Mesenchymal stem cell (in vitro differentiated cells and primary cell): ENCODE measurements at regions not wholly inside any gene's neighbourhood (a gene's known extent, or its start where the extent isn't known, plus 50 kb on each side); places are given as distances from the start of the nearest gene placed in this dataset.

ENCODE experiments used
- DNase-seq: peaks from one replicate; pipeline ENCODE4 v3.0.0-alpha.2; 2013
- H2AFZ ChIP-seq: one replicate; pipeline ENCODE4 v1.6.1; 2013; ENCODE audit warnings: low read depth, mild to moderate bottlenecking, control low read depth, inconsistent platforms, low read length, moderate library complexity
- H2AK5ac ChIP-seq: 2 replicates; pipeline ENCODE4 v1.6.1; 2013; ENCODE audit warnings: low read length, moderate library complexity, mild to moderate bottlenecking, inconsistent platforms; ENCODE audit not compliant: severe bottlenecking
- H2BK120ac ChIP-seq: one replicate; pipeline ENCODE4 v1.6.1; 2013; ENCODE audit warnings: low read depth, mild to moderate bottlenecking, inconsistent platforms, low read length, moderate library complexity
- H2BK12ac ChIP-seq, 2 experiments: one replicate each; pipeline ENCODE4 v1.6.1; 2013; ENCODE audit warnings: inconsistent platforms in 2 of 2, low read length in 2 of 2, mild to moderate bottlenecking in 2 of 2, moderate library complexity in 2 of 2, control low read depth in 1 of 2
- H2BK15ac ChIP-seq: one replicate; pipeline ENCODE4 v1.6.1; 2013; ENCODE audit warnings: mild to moderate bottlenecking, low read depth, inconsistent platforms; ENCODE audit not compliant: poor library complexity, severe bottlenecking
- H2BK5ac ChIP-seq: 2 replicates; pipeline ENCODE4 v1.6.1; 2013; ENCODE audit warnings: low read depth, mild to moderate bottlenecking, low read length, control low read depth, inconsistent platforms; ENCODE audit not compliant: poor library complexity, severe bottlenecking
- H3K14ac ChIP-seq, 2 experiments: one replicate each; pipeline ENCODE4 v1.6.1; 2013; ENCODE audit warnings: inconsistent platforms in 2 of 2, low read length in 2 of 2, control low read depth in 1 of 2, mild to moderate bottlenecking in 1 of 2, moderate library complexity in 1 of 2
- H3K18ac ChIP-seq, 2 experiments: one replicate each; pipeline ENCODE4 v1.6.1; 2013; ENCODE audit warnings: inconsistent platforms in 2 of 2, low read length in 2 of 2, control low read depth in 1 of 2, low read depth in 1 of 2, mild to moderate bottlenecking in 1 of 2
- H3K23ac ChIP-seq, 2 experiments: one replicate each; pipeline ENCODE4 v1.6.1; 2013; ENCODE audit warnings: inconsistent platforms in 2 of 2, low read length in 2 of 2, mild to moderate bottlenecking in 2 of 2, moderate library complexity in 2 of 2, control low read depth in 1 of 2
- H3K27ac ChIP-seq: 2 replicates; pipeline ENCODE4 v1.5.1; 2013; ENCODE audit warnings: mild to moderate bottlenecking, moderate library complexity, low read length, control low read depth, inconsistent platforms; ENCODE audit not compliant: poor library complexity, severe bottlenecking
- H3K27me3 ChIP-seq, 2 experiments: 2 replicates each; pipeline versions ENCODE4 v1.6.1 to v1.7.0; 2013; ENCODE audit warnings: low read length in 2 of 2, mild to moderate bottlenecking in 2 of 2, moderate library complexity in 2 of 2, control low read depth in 1 of 2, inconsistent platforms in 1 of 2; ENCODE audit not compliant: control insufficient read depth in 1 of 2, insufficient read depth in 1 of 2
- H3K36me3 ChIP-seq, 2 experiments: 2 replicates each; pipeline versions ENCODE4 v1.6.1 to v1.7.0; 2013; ENCODE audit warnings: low read length in 2 of 2, control low read depth in 1 of 2, inconsistent platforms in 1 of 2, low read depth in 1 of 2, mild to moderate bottlenecking in 1 of 2; ENCODE audit not compliant: insufficient read depth in 2 of 2, control insufficient read depth in 1 of 2
- H3K4ac ChIP-seq, 2 experiments: one replicate each; pipeline ENCODE4 v1.6.1; 2013; ENCODE audit warnings: inconsistent platforms in 2 of 2, low read length in 2 of 2, mild to moderate bottlenecking in 2 of 2, moderate library complexity in 2 of 2, control low read depth in 1 of 2, low read depth in 1 of 2
- H3K4me1 ChIP-seq: 2 replicates; pipeline ENCODE4 v1.6.1; 2013; ENCODE audit warnings: low read depth, low read length, control low read depth; ENCODE audit not compliant: control insufficient read depth, insufficient read depth
- H3K4me2 ChIP-seq: 2 replicates; pipeline ENCODE4 v1.6.1; 2013; ENCODE audit warnings: low read length, mild to moderate bottlenecking, inconsistent platforms; ENCODE audit not compliant: poor library complexity, severe bottlenecking
- H3K4me3 ChIP-seq, 2 experiments: 2 replicates each; pipeline versions ENCODE4 v1.5.1 to v1.7.0; 2013; ENCODE audit warnings: low read length in 2 of 2, mild to moderate bottlenecking in 2 of 2, control low read depth in 1 of 2, low read depth in 1 of 2; ENCODE audit not compliant: insufficient read depth in 1 of 2
- H3K79me1 ChIP-seq: replicated peaks from 2 replicates; pipeline ENCODE4 v1.6.1; 2013; ENCODE audit warnings: mild to moderate bottlenecking, control low read depth, low read length, inconsistent platforms; ENCODE audit not compliant: poor library complexity, severe bottlenecking
- H3K9ac ChIP-seq: 2 replicates; pipeline ENCODE4 v1.7.0; 2013; ENCODE audit warnings: mild to moderate bottlenecking, low read length, moderate library complexity
- H3K9me3 ChIP-seq: 2 replicates; pipeline ENCODE4 v1.7.0; 2013; ENCODE audit warnings: mild to moderate bottlenecking, low read length; ENCODE audit not compliant: control insufficient read depth
- H4K8ac ChIP-seq: one replicate; pipeline ENCODE4 v1.6.1; 2013; ENCODE audit warnings: inconsistent platforms, mild to moderate bottlenecking, low read length, moderate library complexity
- H4K91ac ChIP-seq: one replicate; pipeline ENCODE4 v1.6.1; 2013; ENCODE audit warnings: mild to moderate bottlenecking, low read length, inconsistent platforms
- WGBS: methylation state at CpG from one replicate; pipeline ENCODE4 v1.1.7; 2013; ENCODE audit warnings: mixed read lengths; 5-methylcytosine and 5-hydroxymethylcytosine counted together

DNA sequence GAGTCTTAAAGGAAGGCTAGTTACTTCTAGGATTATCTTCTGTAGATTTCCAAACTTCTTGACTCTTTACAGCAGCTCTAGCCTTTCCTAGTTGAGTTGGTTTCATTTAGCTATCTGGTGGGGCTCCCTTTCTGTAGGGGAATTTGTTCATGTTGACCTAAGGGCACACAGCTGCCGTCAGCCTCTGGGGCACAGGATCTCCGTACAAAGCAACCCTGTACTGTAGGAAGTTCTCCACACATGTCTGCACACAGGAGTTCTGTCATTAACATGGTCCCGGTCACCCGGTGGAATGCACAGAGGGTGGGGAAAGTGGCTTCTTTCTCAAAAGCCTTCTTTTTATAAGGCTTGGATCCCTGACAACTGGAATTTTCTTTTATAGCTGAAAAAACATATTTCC is 88.7 kb upstream of the TNIK start:
- no peak overlapping the region for H3K9ac ChIP-seq
- H3K27me3 ChIP-seq, result no peaks in the 10 kb centered on the region
- H3K4me3 ChIP-seq, result no peak overlapping the region
- peak overlapping the region in 1 of 2 experiments; percentile 86 for H3K23ac ChIP-seq
- H3K9me3 ChIP-seq, result no peaks in the 10 kb centered on the region
- no peak overlapping the region for H2BK12ac ChIP-seq
- DNase-seq, result peak; percentile 31
- H3K18ac ChIP-seq, result peak overlapping the region in 1 of 2 experiments; percentile 11
- peak overlapping the region; percentile 65 for H3K27ac ChIP-seq
- no peak overlapping the region for H3K14ac ChIP-seq
- no peak overlapping the region for H2AK5ac ChIP-seq
- no peak overlapping the region for H3K4ac ChIP-seq
- H2AFZ ChIP-seq, result no peak overlapping the region
- no peak overlapping the region for H4K91ac ChIP-seq
- H2BK5ac ChIP-seq, result no peak overlapping the region
- H3K79me1 ChIP-seq, result no peaks in the 10 kb centered on the region
- H3K4me2 ChIP-seq, result peak overlapping the region; percentile 21
- H2BK15ac ChIP-seq, result no peak overlapping the region
- peaks cover 2% of the 10 kb centered on the region for H3K4me1 ChIP-seq
- no peaks in the 10 kb centered on the region for H3K36me3 ChIP-seq
- H2BK120ac ChIP-seq, result no peak overlapping the region
- no peak overlapping the region for H4K8ac ChIP-seq
- 59% methylated on average over 4 of the region's 4 CpGs for WGBS

DNA sequence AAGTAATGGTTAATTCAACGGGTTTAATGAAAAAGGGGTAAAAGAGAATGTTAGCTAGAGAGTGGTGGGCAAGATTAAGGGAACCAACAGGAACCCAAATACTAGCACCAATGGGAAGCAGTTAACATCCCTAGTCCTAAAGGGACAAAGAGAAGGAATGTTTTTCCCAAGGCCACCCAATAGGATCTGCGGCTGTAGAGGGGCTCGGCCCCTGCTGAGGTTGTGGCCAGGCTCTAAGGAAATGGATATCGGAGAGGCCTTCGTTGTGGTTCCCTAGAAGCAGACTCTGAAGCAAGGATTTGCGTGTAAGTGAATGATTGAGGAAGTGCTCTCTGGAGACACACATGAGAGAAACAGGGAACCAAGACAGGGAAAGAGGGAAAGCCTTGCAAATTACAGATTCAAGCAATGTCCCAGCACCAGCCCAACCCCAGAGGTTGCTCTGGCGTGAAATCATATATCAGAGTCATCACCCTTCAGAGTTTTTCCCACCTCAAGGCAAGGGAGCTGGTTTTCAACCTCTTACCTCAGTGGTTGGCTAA is 83.6 kb upstream of the TNIK start:
- H4K8ac ChIP-seq, result peak overlapping the region; percentile 19
- no peak overlapping the region for H3K9ac ChIP-seq
- H3K14ac ChIP-seq, result no peak overlapping the region
- no peak for DNase-seq
- no peak overlapping the region for H4K91ac ChIP-seq
- no peak overlapping the region for H3K4me3 ChIP-seq
- no peak overlapping the region for H3K23ac ChIP-seq
- no peak overlapping the region for H2BK15ac ChIP-seq
- H3K18ac ChIP-seq, result no peak overlapping the region
- peaks cover under 1% of the 10 kb centered on the region for H3K4me1 ChIP-seq
- H3K4ac ChIP-seq, result no peak overlapping the region
- H2BK5ac ChIP-seq, result no peak overlapping the region
- WGBS, result 97% methylated on average over 7 of the region's 7 CpGs
- no peak overlapping the region for H3K4me2 ChIP-seq
- H3K36me3 ChIP-seq, result no peaks in the 10 kb centered on the region
- H3K27me3 ChIP-seq, result no peaks in the 10 kb centered on the region
- H2BK120ac ChIP-seq, result no peak overlapping the region
- H2BK12ac ChIP-seq, result no peak overlapping the region
- no peaks in the 10 kb centered on the region for H3K79me1 ChIP-seq
- no peak overlapping the region for H2AFZ ChIP-seq
- H3K9me3 ChIP-seq, result no peaks in the 10 kb centered on the region
- no peak overlapping the region for H2AK5ac ChIP-seq
- no peak overlapping the region for H3K27ac ChIP-seq

DNA sequence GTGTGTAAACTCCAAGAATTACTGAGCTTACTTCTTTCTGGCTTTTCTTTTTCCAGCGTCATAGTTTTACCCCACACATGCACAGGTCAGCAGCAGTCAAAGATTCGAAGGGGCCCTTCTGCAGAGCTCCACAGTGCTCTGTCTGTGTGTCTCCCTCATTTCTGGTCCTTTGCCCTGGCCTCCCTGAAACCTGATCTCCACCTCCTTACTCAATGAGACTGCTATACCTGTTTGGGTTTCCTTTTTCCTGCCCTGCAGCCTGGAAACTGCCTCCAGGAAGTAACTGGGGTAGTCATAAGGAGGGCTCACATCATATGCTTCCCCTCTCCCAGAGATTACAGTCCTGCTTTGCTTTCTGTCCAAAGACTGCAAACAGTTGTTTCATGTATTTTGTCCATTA is 82.8 kb upstream of the TNIK start:
- no peaks in the 10 kb centered on the region for H3K36me3 ChIP-seq
- peak overlapping the region in 1 of 2 experiments; percentile 21 for H3K4ac ChIP-seq
- H2AFZ ChIP-seq, result no peak overlapping the region
- no peaks in the 10 kb centered on the region for H3K4me1 ChIP-seq
- H3K23ac ChIP-seq, result no peak overlapping the region
- H4K8ac ChIP-seq, result no peak overlapping the region
- no peak overlapping the region for H2BK15ac ChIP-seq
- H3K4me2 ChIP-seq, result no peak overlapping the region
- H3K27me3 ChIP-seq, result no peaks in the 10 kb centered on the region
- H3K4me3 ChIP-seq, result no peak overlapping the region
- H3K79me1 ChIP-seq, result no peaks in the 10 kb centered on the region
- no peak overlapping the region for H2AK5ac ChIP-seq
- H2BK5ac ChIP-seq, result no peak overlapping the region
- no peak for DNase-seq
- no peak overlapping the region for H2BK120ac ChIP-seq
- no peak overlapping the region for H4K91ac ChIP-seq
- H3K9ac ChIP-seq, result no peak overlapping the region
- H3K27ac ChIP-seq, result no peak overlapping the region
- no peak overlapping the region for H3K18ac ChIP-seq
- no peak overlapping the region for H2BK12ac ChIP-seq
- H3K9me3 ChIP-seq, result no peaks in the 10 kb centered on the region
- WGBS, result 54% methylated on average over 2 of the region's 2 CpGs
- H3K14ac ChIP-seq, result no peak overlapping the region

DNA sequence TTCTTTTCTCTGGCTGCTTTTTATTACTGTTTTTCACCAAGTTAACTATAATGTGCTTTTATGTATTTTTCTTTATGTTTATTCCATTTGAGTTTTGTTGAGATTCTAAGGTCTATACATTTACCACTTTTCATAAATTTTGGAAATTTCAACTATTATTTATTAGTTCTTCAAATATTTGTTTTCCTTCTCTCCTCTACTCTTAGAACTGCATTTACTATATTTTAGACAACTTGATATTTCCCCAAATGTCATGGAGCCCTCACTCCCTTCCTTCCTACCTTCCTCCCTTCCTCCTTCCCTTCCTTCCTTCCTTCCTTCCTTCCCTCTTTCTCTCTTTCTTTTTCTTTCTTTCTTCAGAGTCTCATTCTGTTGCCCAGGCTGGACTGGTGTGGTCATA is 81.4 kb upstream of the TNIK start:
- no peak overlapping the region for H3K4me2 ChIP-seq
- no peak overlapping the region for H2AK5ac ChIP-seq
- no peak overlapping the region for H3K4ac ChIP-seq
- no peak overlapping the region for H2AFZ ChIP-seq
- H2BK120ac ChIP-seq, result no peak overlapping the region
- H3K4me3 ChIP-seq, result no peak overlapping the region
- H4K8ac ChIP-seq, result no peak overlapping the region
- no peak overlapping the region for H3K27ac ChIP-seq
- H3K14ac ChIP-seq, result no peak overlapping the region
- no peak overlapping the region for H3K18ac ChIP-seq
- H2BK15ac ChIP-seq, result no peak overlapping the region
- no peaks in the 10 kb centered on the region for H3K79me1 ChIP-seq
- H3K36me3 ChIP-seq, result no peaks in the 10 kb centered on the region
- no peak overlapping the region for H2BK5ac ChIP-seq
- H3K27me3 ChIP-seq, result no peaks in the 10 kb centered on the region
- no peak overlapping the region for H3K23ac ChIP-seq
- H2BK12ac ChIP-seq, result no peak overlapping the region
- no peak overlapping the region for H3K9ac ChIP-seq
- no peaks in the 10 kb centered on the region for H3K9me3 ChIP-seq
- H4K91ac ChIP-seq, result no peak overlapping the region
- no peaks in the 10 kb centered on the region for H3K4me1 ChIP-seq
- DNase-seq, result no peak
